GM23338 (cell line): ENCODE measurements at regions not wholly inside any gene's neighbourhood (a gene's known extent, or its start where the extent isn't known, plus 50 kb on each side); places are given as distances from the start of the nearest gene placed in this dataset.

Experiments used
- ATAC-seq: fragments of 200-7000 bp; cut with Tn5 transposase; 3 replicates; pipeline ENCODE4 v1.9.1; 2020
- DNase-seq: peaks from one replicate; pipeline ENCODE4 v3.0.0-alpha.2; 2015; ENCODE audit warnings: low spot score
- H2AFZ ChIP-seq: fragments of 200-600 bp; sonication (generic); 2 replicates; pipeline ENCODE4 v1.8.0; 2016; ENCODE audit warnings: antibody characterized with exemption, mild to moderate bottlenecking, moderate library complexity
- H3F3A ChIP-seq: fragments of 200-600 bp; sonication (generic); replicated peaks from 2 replicates; pipeline ENCODE4 v1.8.0; 2017; ENCODE audit warnings: antibody characterized with exemption, mixed run types, low read depth
- H3K27ac ChIP-seq: fragments of 200-600 bp; sonication (generic); 2 replicates; pipeline ENCODE4 v1.6.1; 2016; ENCODE audit warnings: low read depth
- H3K27me3 ChIP-seq: fragments of 200-600 bp; sonication (generic); 2 replicates; pipeline ENCODE4 v1.8.0; 2016; ENCODE audit warnings: mild to moderate bottlenecking, mixed run types, moderate library complexity; ENCODE audit not compliant: insufficient read depth
- H3K36me3 ChIP-seq: fragments of 200-600 bp; sonication (generic); 2 replicates; pipeline ENCODE4 v1.8.0; 2016; ENCODE audit warnings: mild to moderate bottlenecking; ENCODE audit not compliant: insufficient read depth
- H3K4me1 ChIP-seq: fragments of 200-600 bp; sonication (generic); 2 replicates; pipeline ENCODE4 v1.8.0; 2016; ENCODE audit warnings: mild to moderate bottlenecking, moderate library complexity; ENCODE audit not compliant: insufficient read depth
- H3K4me2 ChIP-seq: fragments of 200-600 bp; sonication (generic); 2 replicates; pipeline ENCODE4 v1.7.1; 2017; ENCODE audit warnings: mixed run types
- H3K4me3 ChIP-seq: fragments of 200-600 bp; sonication (generic); 2 replicates; pipeline ENCODE4 v1.6.1; 2016; ENCODE audit warnings: mixed run types
- H3K79me2 ChIP-seq: fragments of 200-600 bp; sonication (generic); replicated peaks from 2 replicates; pipeline ENCODE4 v1.8.0; 2017; ENCODE audit warnings: mild to moderate bottlenecking; ENCODE audit not compliant: insufficient read depth
- H3K9me2 ChIP-seq: fragments of 200-600 bp; sonication (generic); 2 replicates; pipeline ENCODE4 v1.8.0; 2017; ENCODE audit not compliant: insufficient read depth
- H4K20me1 ChIP-seq: fragments of 200-600 bp; sonication (generic); replicated peaks from 2 replicates; pipeline ENCODE4 v1.8.0; 2017; ENCODE audit warnings: mild to moderate bottlenecking; ENCODE audit not compliant: insufficient read depth
- H3K27ac Mint-ChIP-seq: 2 replicates; pipeline ENCODE4 v1.8.0; 2020; ENCODE audit warnings: inconsistent platforms, mild to moderate bottlenecking, moderate library complexity, mixed read lengths
- H3K27me3 Mint-ChIP-seq: 3 replicates; pipeline ENCODE4 v1.8.0; 2022; ENCODE audit warnings: low read depth, mild to moderate bottlenecking, moderate library complexity, mixed read lengths, inconsistent platforms; ENCODE audit not compliant: insufficient read depth, poor library complexity
- H3K36me3 Mint-ChIP-seq: 3 replicates; pipeline ENCODE4 v1.8.0; 2021; ENCODE audit warnings: low read depth, mild to moderate bottlenecking, inconsistent platforms, moderate library complexity, mixed read lengths
- H3K4me1 Mint-ChIP-seq: 3 replicates; pipeline ENCODE4 v1.8.0; 2020; ENCODE audit warnings: mild to moderate bottlenecking, inconsistent platforms, mixed read lengths
- H3K4me3 Mint-ChIP-seq: 3 replicates; pipeline ENCODE4 v1.8.0; 2021; ENCODE audit warnings: moderate library complexity, mild to moderate bottlenecking, inconsistent platforms, mixed read lengths
- H3K9me3 Mint-ChIP-seq: 3 replicates; pipeline ENCODE4 v1.8.0; 2020; ENCODE audit warnings: moderate library complexity, mild to moderate bottlenecking, inconsistent platforms, mixed read lengths
- CREB1 ChIP-seq: fragments of 250-450 bp; sonication (Bioruptor Pico); IDR thresholded peaks from 2 replicates; pipeline ENCODE4 v1.5.0; 2020; ENCODE audit warnings: low read depth, mild to moderate bottlenecking, moderate library complexity
- EZH2 ChIP-seq: fragments of 200-600 bp; sonication (generic); IDR thresholded peaks from one replicate; pipeline ENCODE4 v1.8.0; 2017; ENCODE audit warnings: antibody characterized with exemption, mild to moderate bottlenecking, low read depth; ENCODE audit not compliant: unreplicated experiment
- EZH2phosphoT487 ChIP-seq: fragments of 200-600 bp; sonication (generic); IDR thresholded peaks from one replicate; pipeline ENCODE4 v1.8.1; 2018; ENCODE audit warnings: antibody characterized with exemption; ENCODE audit not compliant: unreplicated experiment
- JUNB ChIP-seq: IDR thresholded peaks from one replicate; pipeline ENCODE4 v1.6.1; 2016; ENCODE audit warnings: antibody characterized with exemption; ENCODE audit not compliant: unreplicated experiment
- NANOG ChIP-seq: IDR thresholded peaks from 2 replicates; pipeline ENCODE4 v1.6.1; 2016; ENCODE audit warnings: antibody characterized with exemption, borderline replicate concordance
- REST ChIP-seq: IDR thresholded peaks from one replicate; pipeline ENCODE4 v1.6.1; 2018; ENCODE audit warnings: antibody characterized with exemption; ENCODE audit not compliant: unreplicated experiment
- STAT1 ChIP-seq: IDR thresholded peaks from one replicate; pipeline ENCODE4 v1.6.1; 2016; ENCODE audit warnings: antibody characterized with exemption; ENCODE audit not compliant: unreplicated experiment
- ZNF114 ChIP-seq: fragments of 250-450 bp; sonication (Bioruptor Pico); IDR thresholded peaks from 2 replicates; pipeline ENCODE4 v1.5.0; 2020; ENCODE audit warnings: mild to moderate bottlenecking, moderate library complexity
- ZNF331 ChIP-seq: fragments of 250-450 bp; sonication (Bioruptor Pico); IDR thresholded peaks from 2 replicates; pipeline ENCODE4 v1.5.0; 2020; ENCODE audit warnings: low read depth, mild to moderate bottlenecking, moderate library complexity

GRCh38 chr7:52071744-52072143 is 755.1 kb upstream of the COBL start:
- DNase-seq, result no peak
- H3F3A ChIP-seq, result no peaks in the 10 kb centered on the region
- H3K27ac Mint-ChIP-seq, result no peak overlapping the region
- no peaks in the 10 kb centered on the region for H3K36me3 ChIP-seq
- peaks cover 4% of the 10 kb centered on the region; the same call in 1 of the 2 replicates for H3K4me1 ChIP-seq
- no peak overlapping the region for H3K27ac ChIP-seq
- H3K4me3 Mint-ChIP-seq, result no peak overlapping the region
- no peak for TF ChIP-seq EZH2phosphoT487
- no peak for TF ChIP-seq JUNB
- TF ChIP-seq STAT1, result no peak
- TF ChIP-seq REST, result no peak
- TF ChIP-seq ZNF331 (CRISPR knock-in tag), result no peak
- TF ChIP-seq ZNF114 (CRISPR knock-in tag), result no peak
- no peak for TF ChIP-seq NANOG
- H3K4me2 ChIP-seq, result no peak overlapping the region
- H3K4me1 Mint-ChIP-seq, result peaks cover 6% of the 10 kb centered on the region; the same call in 2 of the 3 replicates
- H3K36me3 Mint-ChIP-seq, result 0 out of 3 replicates have a peak, but pooled peaks cover 4% of the 10 kb centered on the region
- no peaks in the 10 kb centered on the region for H4K20me1 ChIP-seq
- peaks cover 2% of the 10 kb centered on the region for H3K27me3 Mint-ChIP-seq
- no peak for ATAC-seq
- 0 out of 3 replicates have a peak, but pooled peaks cover 4% of the 10 kb centered on the region for H3K9me3 Mint-ChIP-seq
- no peak overlapping the region for H2AFZ ChIP-seq
- H3K4me3 ChIP-seq, result no peak overlapping the region
- H3K27me3 ChIP-seq, result no peaks in the 10 kb centered on the region
- H3K79me2 ChIP-seq, result no peaks in the 10 kb centered on the region
- no peaks in the 10 kb centered on the region for H3K9me2 ChIP-seq

- no peaks in the 10 kb centered on the region for H3K36me3 Mint-ChIP-seq
- ATAC-seq, result peak; percentile 75
- H3K27ac Mint-ChIP-seq, result peak overlapping the region; percentile 50
- H3K4me3 ChIP-seq, result no peak overlapping the region
- no peak for TF ChIP-seq EZH2
- no peak for TF ChIP-seq CREB1 (CRISPR knock-in tag)
- TF ChIP-seq STAT1, result no peak
- no peaks in the 10 kb centered on the region for H3K27me3 Mint-ChIP-seq
- H3K4me3 Mint-ChIP-seq, result peak overlapping the region; percentile 7; the same call in 2 of the 3 replicates
- no peak overlapping the region for H3K27ac ChIP-seq
- no peaks in the 10 kb centered on the region for H4K20me1 ChIP-seq
- H3K9me2 ChIP-seq, result no peaks in the 10 kb centered on the region
- H3K36me3 ChIP-seq, result no peaks in the 10 kb centered on the region
- H3K27me3 ChIP-seq, result no peaks in the 10 kb centered on the region
- H3K9me3 Mint-ChIP-seq, result no peaks in the 10 kb centered on the region
- peak overlapping the region; percentile 35 for H3K4me2 ChIP-seq
- DNase-seq, result peak; percentile 29
- peaks cover 42% of the 10 kb centered on the region for H3K4me1 ChIP-seq
- no peaks in the 10 kb centered on the region for H3F3A ChIP-seq
- H2AFZ ChIP-seq, result no peak overlapping the region
- no peaks in the 10 kb centered on the region for H3K79me2 ChIP-seq
- H3K4me1 Mint-ChIP-seq, result peaks cover 33% of the 10 kb centered on the region
Measured at GRCh38 chr7:52064493-52064892, 747.9 kb upstream of the COBL start.
